ENCODE measurements at regions not wholly inside any gene's neighbourhood (a gene's known extent, or its start where the extent isn't known, plus 50 kb on each side); places are given as distances from the start of the nearest gene placed in this dataset.

DNA sequence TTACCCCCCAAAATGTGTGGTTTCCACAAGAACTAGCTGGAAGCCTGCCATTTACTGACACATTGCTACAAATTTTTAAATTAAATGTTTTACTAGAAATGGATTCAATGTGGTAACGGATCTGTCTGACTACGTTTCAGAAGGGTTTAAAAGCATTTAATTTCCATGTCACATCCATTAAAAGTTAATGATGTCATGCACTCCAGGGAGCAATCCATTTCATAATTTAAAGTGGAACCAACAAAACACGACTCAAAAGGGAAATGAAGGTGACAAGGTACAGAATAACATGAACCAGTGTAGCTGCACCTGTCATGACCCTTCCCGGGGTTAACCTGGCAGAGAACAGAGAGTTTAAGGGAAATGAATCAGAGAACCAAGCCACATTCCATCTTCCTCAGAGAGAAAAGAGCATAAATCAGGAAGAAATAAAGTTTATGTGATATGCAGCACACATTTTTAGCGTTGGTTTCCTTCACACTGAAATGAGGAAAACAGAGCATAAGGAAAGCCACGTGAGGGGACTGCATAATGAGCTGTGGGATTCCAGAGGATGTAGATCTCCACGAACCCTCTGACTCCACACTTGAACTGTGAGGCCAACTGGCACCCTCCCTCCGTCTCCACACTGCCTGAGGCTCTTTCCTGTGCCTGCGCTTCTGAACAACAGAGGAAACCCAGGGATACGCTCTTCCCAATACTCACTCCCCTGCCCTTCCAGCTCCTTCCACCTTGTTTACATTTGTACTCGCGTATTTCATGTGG is 170.3 kb upstream of the AHI1 start:
- TF ChIP-seq EZH2 (IDR thresholded peaks at IDR 0.05), result no peak
- no peak for TF ChIP-seq POLR2A (IDR thresholded peaks at IDR 0.05; ENCODE audit: borderline replicate concordance, extremely low read depth, insufficient read depth, insufficient read length)
- no peak for TF ChIP-seq ZNF274 (IDR thresholded peaks at IDR 0.05; ENCODE audit: low read depth, low read length)
- TF ChIP-seq, protein P1, sequence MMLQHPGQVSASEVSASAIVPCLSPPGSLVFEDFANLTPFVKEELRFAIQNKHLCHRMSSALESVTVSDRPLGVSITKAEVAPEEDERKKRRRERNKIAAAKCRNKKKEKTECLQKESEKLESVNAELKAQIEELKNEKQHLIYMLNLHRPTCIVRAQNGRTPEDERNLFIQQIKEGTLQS (IDR thresholded peaks at IDR 0.05), result no peak
- no peak for TF ChIP-seq SIN3A (IDR thresholded peaks at IDR 0.05; ENCODE audit: low read depth)
- no peak for TF ChIP-seq YY1 (IDR thresholded peaks at IDR 0.05; ENCODE audit: extremely low read depth, insufficient replicate concordance, low read depth, low read length)
- no peak for TF ChIP-seq POLR2AphosphoS5 (IDR thresholded peaks at IDR 0.05; ENCODE audit: low read depth, low read length)
- TF ChIP-seq, protein P2, sequence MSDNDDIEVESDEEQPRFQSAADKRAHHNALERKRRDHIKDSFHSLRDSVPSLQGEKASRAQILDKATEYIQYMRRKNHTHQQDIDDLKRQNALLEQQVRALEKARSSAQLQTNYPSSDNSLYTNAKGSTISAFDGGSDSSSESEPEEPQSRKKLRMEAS (IDR thresholded peaks at IDR 0.05), result no peak
